ENCODE measurements at regions not wholly inside any gene's neighbourhood (a gene's known extent, or its start where the extent isn't known, plus 50 kb on each side); places are given as distances from the start of the nearest gene placed in this dataset.

DNA sequence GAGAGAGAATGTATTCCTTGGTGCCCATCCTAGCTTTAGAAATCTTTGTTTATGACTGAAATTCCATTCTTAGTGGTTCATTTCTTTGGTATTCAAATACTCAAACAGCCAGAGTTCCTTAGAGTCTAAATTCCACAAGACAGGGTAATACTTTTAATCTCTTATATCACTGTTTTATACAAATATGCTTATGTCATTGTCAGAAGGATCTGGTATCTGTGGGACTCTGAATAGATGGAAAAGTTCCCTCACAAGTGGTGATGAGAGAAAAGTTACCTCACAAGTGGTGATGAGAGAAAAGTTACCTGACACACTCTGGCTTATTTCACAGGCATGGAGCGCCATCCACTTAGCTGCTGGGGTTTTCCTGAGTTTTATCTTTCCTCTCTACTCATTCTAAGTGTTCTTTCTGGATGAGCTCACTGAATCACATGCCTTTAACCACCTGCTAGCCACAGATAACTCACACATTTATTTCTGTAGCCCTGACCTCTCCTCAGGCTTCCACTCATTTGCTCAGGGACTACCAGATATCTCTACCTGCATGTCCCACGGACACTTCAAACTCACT is 784.0 kb downstream of the SUGCT start:
- peak overlapping the region; percentile 25 to 75 (median 50) for H3K27ac ChIP-seq (replicated peaks in 1 of 4)
- WGBS, result 60% methylated on average over 2 of the region's 2 CpGs
- no peak for TF ChIP-seq POLR2A (IDR thresholded peaks at IDR 0.05; ENCODE audit: low read depth)
- TF ChIP-seq POLR2AphosphoS5 (IDR thresholded peaks at IDR 0.05), result peak in 1 of 2 donors; percentile 59

DNA sequence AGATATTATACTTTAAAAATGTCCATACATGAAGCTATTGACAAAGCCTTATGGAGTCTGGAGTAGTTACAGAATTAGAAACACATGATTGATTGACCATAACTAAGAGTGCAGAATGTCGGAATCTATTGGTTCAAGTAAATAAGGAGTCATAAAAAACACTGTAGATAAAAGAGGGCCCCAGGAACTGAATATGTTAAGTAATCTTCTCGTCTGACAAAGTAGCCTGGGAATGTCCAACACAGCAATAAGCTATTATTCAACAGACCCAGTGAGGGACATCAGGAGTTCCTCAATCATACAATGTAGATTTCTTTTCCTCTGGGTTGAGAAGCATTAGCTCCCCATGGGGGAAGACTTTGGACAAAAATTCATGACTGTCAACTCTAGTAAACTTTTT is 782.0 kb downstream of the SUGCT start:
- Histone ChIP-seq H3K27me3 (no peaks in the 10 kb centered on the region), H3K4me1 (peaks cover 0 to 31% (median 13%) of the 10 kb centered on the region in 4 donors), H3K36me3 (no peaks in the 10 kb centered on the region), H3K27ac (replicated peaks in 1 of 4) (no peak overlapping the region), H3K9me3 (no peaks in the 10 kb centered on the region), H3K4me3 (no peak overlapping the region)
- intact Hi-C loops (cut with DNase I), result loop anchor here (10.0 kb wide), 1 partner anchor 132 kb away; no protein-coding TSS in a partner anchor
- TF ChIP-seq, protein P1, sequence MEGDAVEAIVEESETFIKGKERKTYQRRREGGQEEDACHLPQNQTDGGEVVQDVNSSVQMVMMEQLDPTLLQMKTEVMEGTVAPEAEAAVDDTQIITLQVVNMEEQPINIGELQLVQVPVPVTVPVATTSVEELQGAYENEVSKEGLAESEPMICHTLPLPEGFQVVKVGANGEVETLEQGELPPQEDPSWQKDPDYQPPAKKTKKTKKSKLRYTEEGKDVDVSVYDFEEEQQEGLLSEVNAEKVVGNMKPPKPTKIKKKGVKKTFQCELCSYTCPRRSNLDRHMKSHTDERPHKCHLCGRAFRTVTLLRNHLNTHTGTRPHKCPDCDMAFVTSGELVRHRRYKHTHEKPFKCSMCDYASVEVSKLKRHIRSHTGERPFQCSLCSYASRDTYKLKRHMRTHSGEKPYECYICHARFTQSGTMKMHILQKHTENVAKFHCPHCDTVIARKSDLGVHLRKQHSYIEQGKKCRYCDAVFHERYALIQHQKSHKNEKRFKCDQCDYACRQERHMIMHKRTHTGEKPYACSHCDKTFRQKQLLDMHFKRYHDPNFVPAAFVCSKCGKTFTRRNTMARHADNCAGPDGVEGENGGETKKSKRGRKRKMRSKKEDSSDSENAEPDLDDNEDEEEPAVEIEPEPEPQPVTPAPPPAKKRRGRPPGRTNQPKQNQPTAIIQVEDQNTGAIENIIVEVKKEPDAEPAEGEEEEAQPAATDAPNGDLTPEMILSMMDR (IDR thresholded peaks at IDR 0.05), result no peak
- TF ChIP-seq POLR2A (IDR thresholded peaks at IDR 0.05; ENCODE audit: low read depth) (no peak), EP300 (IDR thresholded peaks at IDR 0.05) (no peak), POLR2AphosphoS5 (IDR thresholded peaks at IDR 0.05) (no peak)
- DNase-seq (ENCODE audit: extremely low spot score), result no peak
- 91% methylated on average over 2 of the region's 2 CpGs for WGBS

More for the DNA sequence above, 784.0 kb downstream of the SUGCT start:
- Histone ChIP-seq H3K4me3 (no peak overlapping the region), H3K36me3 (no peaks in the 10 kb centered on the region), H3K27me3 (no peaks in the 10 kb centered on the region), H3K9me3 (no peaks in the 10 kb centered on the region), H3K4me1 (peaks cover 0 to 20% (median 13%) of the 10 kb centered on the region in 4 donors)
- DNase-seq (ENCODE audit: extremely low spot score), result no peak
- intact Hi-C loops (cut with DNase I), result loop anchor here (10.0 kb wide), 1 partner anchor 134 kb away; no protein-coding TSS in a partner anchor

DNA sequence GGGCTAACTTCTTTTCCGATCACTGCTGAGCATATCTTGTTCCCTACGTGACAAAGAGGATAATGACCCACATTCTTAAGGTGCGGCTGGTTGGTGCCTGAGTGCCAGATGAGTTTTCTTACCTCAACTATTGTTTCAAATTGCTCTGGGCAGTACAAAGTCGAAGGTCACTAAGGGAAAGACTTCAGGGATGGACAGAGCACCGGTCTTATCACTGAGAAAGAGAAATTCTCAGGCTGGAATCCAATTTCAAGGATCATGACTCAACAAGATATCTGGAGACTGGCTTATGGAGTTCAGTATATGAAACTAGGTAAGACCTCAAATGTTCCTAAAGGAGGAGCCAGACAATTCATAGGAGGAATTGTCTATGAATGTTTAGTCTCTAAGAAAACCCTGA is 780.3 kb downstream of the SUGCT start:
- Histone ChIP-seq H3K9me3 (no peaks in the 10 kb centered on the region), H3K36me3 (no peaks in the 10 kb centered on the region), H3K4me1 (peaks cover 0 to 33% (median 15%) of the 10 kb centered on the region in 4 donors), H3K27me3 (no peaks in the 10 kb centered on the region), H3K4me3 (no peak overlapping the region), H3K27ac (replicated peaks in 1 of 4) (no peak overlapping the region)
- 86% methylated on average over 5 of the region's 5 CpGs for WGBS
- intact Hi-C loops (cut with DNase I), result loop anchor here (10.0 kb wide), 1 partner anchor 130 kb away; no protein-coding TSS in a partner anchor
- TF ChIP-seq EP300 (IDR thresholded peaks at IDR 0.05), result no peak
- TF ChIP-seq, protein P1 (IDR thresholded peaks at IDR 0.05), result no peak
- TF ChIP-seq POLR2AphosphoS5 (IDR thresholded peaks at IDR 0.05), result no peak
- TF ChIP-seq POLR2A (IDR thresholded peaks at IDR 0.05; ENCODE audit: low read depth), result no peak
- no peak for DNase-seq (ENCODE audit: extremely low spot score)
